ENCODE measurements at regions not wholly inside any gene's neighbourhood (a gene's known extent, or its start where the extent isn't known, plus 50 kb on each side); places are given as distances from the start of the nearest gene placed in this dataset.

DNA sequence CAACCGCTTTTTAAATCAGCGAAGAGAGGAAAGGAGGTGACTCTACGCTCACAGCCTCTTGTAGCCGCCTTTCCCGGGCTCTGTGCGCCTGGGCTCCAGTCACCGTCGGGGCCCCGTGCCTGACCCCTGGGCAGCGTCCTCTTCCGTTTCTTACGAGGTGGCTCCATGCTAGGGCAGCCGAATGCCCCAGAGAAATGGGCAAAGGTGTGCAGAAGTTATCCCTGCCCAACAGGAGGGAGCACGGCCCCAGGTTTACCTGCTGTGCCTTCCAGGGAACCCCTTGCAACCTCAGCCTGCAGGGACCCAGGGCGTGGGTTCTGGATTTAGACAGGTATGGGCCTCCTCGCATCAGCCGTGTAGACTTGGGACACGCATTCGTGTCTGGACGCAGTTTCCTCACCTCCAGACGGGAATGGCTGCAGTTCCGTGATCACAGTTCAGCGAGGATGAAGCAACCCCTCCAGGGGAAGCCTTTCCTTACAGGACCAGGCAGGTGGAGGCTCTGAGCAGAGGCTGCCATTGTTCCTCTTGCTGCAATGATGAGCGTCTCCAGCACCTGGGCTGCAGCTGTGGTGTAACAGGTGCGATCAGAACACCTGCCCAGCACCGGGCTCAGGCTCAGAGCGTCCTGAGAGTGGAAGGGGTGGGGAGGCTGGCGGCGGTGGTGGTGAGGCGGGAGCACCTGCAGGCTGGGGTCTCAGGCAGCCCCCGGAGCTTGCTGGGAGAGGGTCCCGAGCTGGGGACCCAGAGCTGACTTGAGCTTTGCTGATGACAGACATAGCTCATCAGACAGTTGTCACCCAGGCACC, 81.3 kb upstream of the BHLHE23 start:
- TF ChIP-seq, protein P1, sequence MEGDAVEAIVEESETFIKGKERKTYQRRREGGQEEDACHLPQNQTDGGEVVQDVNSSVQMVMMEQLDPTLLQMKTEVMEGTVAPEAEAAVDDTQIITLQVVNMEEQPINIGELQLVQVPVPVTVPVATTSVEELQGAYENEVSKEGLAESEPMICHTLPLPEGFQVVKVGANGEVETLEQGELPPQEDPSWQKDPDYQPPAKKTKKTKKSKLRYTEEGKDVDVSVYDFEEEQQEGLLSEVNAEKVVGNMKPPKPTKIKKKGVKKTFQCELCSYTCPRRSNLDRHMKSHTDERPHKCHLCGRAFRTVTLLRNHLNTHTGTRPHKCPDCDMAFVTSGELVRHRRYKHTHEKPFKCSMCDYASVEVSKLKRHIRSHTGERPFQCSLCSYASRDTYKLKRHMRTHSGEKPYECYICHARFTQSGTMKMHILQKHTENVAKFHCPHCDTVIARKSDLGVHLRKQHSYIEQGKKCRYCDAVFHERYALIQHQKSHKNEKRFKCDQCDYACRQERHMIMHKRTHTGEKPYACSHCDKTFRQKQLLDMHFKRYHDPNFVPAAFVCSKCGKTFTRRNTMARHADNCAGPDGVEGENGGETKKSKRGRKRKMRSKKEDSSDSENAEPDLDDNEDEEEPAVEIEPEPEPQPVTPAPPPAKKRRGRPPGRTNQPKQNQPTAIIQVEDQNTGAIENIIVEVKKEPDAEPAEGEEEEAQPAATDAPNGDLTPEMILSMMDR (IDR thresholded peaks at IDR 0.05; ENCODE audit: low read length, missing control alignments), result no peak
- DNase-seq (ENCODE audit: low read depth), result no peak
- H3K4me3 ChIP-seq (replicated peaks; ENCODE audit: low read depth, low read length), result no peak overlapping the region

DNA sequence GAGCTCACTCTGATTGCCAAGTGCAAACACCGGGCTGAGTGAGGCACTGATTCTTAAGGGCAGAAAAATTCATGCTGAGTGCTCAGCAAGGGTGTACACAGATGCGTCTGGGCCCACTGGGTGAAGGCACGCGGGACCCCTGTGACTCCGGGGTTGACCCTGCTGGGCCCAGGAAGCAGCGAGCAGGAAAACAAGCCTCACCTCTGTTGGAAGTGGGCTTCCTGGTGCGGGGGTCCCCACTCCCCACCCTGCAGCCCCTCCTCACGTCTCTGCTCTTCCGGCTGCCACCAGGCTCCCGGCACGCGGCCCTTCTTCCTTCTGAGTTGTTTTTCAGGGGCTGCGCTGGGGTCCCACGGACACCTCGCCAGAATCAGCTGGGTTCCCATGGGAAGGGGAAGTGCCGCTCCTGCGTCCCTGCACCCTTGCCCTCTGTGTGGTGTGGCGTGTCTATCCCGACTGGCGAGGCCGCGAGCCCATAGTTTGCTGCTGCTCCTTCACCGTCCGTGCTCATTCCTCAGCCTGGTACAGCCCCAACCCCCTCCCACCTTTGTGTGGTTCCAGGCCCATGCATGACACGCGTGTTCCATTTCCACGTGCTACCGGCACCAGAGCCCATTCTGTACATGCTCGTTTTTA, 80.6 kb upstream of the BHLHE23 start:
- TF ChIP-seq, protein P1 (IDR thresholded peaks at IDR 0.05; ENCODE audit: low read length, missing control alignments), result no peak
- H3K4me3 ChIP-seq (replicated peaks; ENCODE audit: low read depth, low read length), result no peak overlapping the region
- no peak for DNase-seq (ENCODE audit: low read depth)

DNA sequence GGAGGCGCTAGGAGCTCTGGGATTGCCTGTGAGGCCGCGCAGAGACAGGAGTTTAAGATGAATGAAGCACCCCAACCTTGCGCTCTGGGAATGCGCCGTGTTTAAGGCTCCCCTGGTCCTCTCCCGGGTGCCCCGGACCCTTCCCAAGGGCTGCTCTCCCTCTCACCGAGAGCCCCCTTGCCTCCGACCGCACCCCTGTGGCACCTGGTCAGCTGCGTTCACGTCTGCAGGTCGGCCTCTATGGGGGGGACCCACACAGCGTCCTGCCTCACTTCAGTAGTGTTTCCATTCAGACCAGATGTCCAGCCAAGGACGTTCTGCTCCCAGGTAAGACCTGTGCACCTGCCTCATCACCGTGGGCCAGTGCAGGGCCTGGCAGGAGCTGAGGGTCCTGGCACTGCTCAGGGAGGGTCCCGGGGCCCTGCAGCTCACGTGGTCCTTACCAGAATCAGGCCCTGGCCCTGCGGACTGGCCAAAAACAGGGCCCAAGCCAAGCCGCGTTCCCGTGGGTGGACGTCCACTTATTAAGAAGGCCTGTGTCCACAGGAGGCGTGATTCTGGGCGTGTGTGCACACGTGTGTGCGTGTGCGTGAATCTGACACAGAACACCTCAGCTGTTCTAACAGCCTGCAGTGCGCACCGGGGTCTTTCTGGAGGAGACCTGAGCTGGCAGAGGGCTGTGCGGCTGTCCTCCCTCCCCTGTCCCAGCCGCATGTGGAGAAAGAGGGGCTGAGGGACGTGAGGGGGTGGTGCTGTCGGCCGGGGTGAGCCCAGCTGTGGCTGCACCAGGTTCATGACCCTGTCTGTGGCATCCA, 79.9 kb upstream of the BHLHE23 start:
- no peak for DNase-seq (ENCODE audit: low read depth)
- no peak overlapping the region for H3K4me3 ChIP-seq (replicated peaks; ENCODE audit: low read depth, low read length)
- TF ChIP-seq, protein P1 (IDR thresholded peaks at IDR 0.05; ENCODE audit: low read length, missing control alignments), result no peak

DNA sequence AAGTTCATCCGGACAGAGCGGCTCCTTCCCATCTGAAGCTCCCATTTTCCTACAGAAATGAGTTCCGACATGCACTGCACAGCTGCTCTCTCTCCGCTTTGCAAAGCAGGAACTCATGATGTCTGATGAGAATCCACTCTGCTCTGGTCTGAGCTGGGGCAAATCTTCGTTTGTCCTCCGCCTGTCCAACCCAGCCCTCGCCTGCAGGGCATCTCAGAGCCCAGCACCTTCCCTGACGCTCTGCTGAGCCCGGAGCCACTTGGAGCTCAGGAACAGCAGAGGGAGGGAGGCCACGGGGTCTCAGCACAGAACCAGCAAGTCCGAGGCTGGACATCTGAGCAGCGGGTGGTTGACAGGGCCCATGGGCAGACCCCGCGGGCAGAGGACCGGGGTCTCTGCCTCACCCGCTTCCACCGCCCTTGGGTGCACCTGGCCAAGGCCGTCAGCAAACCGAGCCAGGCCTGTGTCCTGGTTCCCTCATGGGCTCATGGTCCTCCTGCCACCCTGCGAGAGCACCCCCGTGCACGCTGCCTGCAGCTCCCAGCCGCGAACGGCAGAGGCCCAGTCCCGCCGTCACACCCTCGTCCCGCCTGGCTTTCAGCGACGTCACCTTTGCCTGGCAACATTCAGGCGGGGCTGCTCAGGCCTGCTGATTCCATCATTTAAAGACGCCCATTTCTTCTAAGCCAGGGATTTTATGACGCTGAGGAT, 78.5 kb upstream of the BHLHE23 start:
- H3K4me3 ChIP-seq (replicated peaks; ENCODE audit: low read depth, low read length), result no peak overlapping the region
- TF ChIP-seq, protein P1 (IDR thresholded peaks at IDR 0.05; ENCODE audit: low read length, missing control alignments), result no peak
- DNase-seq (ENCODE audit: low read depth), result no peak

DNA sequence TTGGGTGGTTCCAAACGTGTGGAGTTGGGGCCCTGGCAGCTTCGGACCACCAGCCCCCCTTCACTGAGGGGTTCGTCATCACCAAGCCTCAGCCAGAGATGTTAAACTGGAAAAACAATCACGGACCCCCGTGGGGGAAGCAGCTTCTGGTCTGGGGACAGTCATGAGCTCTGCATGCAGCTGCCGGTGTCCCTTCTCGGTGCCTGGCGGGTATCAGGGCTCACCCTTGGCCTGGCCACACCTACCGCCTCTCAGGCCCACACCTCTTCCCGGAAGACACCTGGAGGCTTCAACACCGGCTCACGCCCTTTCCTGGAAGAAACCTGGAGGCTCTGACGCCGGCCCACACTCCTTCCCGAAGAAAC, 77.8 kb upstream of the BHLHE23 start:
- no peak overlapping the region for H3K4me3 ChIP-seq (replicated peaks; ENCODE audit: low read depth, low read length)
- TF ChIP-seq, protein P1 (IDR thresholded peaks at IDR 0.05; ENCODE audit: low read length, missing control alignments), result no peak
- DNase-seq (ENCODE audit: low read depth), result no peak

DNA sequence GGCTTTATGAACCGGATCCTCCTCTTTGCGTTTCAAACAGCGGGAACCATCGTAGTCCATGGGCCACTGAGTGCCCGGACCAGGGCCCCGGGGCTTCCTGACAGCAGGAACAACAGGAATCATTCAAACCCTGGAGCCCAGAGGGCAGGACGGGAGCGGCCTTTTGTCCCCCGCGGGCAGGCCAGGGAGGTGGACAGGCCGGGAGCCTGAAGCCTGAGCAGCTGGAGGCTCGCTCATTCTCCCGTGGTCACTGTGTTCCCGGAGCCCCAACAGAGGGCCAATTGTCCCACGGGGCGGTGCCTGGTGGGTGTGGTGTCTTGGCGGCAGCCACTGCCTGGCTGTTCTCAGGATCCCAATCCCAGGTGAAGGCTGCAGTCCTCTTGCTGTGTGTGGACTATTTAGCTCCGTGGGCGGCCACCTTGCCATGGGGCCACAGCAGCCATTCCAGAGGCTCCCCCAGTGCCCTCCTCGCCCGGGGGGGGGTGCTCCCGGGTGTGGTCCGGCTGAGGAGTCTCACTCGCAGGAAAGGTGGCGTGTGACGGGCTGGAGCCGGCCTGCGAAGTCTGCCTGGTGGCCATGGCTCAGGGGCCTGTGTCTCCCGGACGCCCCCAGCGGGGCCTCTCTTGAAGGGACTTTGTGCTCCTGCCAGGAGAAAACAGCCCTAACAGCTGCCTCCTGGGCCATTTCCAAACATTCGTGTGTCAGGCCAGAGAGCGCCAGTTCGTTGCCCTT, 77.2 kb upstream of the BHLHE23 start:
- no peak for DNase-seq (ENCODE audit: low read depth)
- TF ChIP-seq, protein P1 (IDR thresholded peaks at IDR 0.05; ENCODE audit: low read length, missing control alignments), result no peak
- H3K4me3 ChIP-seq (replicated peaks; ENCODE audit: low read depth, low read length), result no peak overlapping the region
